ENCODE measurements at regions not wholly inside any gene's neighbourhood (a gene's known extent, or its start where the extent isn't known, plus 50 kb on each side); places are given as distances from the start of the nearest gene placed in this dataset.

GRCh38 chr20:12893653-12894052, 115.1 kb upstream of the SPTLC3 start:
- no peak for DNase-seq (ENCODE audit: extremely low read depth, low read depth)
- no peak overlapping the region for H3K4me3 ChIP-seq (replicated peaks; ENCODE audit: low read depth, low read length)
- TF ChIP-seq, protein P1, sequence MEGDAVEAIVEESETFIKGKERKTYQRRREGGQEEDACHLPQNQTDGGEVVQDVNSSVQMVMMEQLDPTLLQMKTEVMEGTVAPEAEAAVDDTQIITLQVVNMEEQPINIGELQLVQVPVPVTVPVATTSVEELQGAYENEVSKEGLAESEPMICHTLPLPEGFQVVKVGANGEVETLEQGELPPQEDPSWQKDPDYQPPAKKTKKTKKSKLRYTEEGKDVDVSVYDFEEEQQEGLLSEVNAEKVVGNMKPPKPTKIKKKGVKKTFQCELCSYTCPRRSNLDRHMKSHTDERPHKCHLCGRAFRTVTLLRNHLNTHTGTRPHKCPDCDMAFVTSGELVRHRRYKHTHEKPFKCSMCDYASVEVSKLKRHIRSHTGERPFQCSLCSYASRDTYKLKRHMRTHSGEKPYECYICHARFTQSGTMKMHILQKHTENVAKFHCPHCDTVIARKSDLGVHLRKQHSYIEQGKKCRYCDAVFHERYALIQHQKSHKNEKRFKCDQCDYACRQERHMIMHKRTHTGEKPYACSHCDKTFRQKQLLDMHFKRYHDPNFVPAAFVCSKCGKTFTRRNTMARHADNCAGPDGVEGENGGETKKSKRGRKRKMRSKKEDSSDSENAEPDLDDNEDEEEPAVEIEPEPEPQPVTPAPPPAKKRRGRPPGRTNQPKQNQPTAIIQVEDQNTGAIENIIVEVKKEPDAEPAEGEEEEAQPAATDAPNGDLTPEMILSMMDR (IDR thresholded peaks at IDR 0.05; ENCODE audit: low read depth, low read length, missing control alignments), result no peak

GRCh38 chr20:12894089-12894488, 114.7 kb upstream of the SPTLC3 start:
- H3K4me3 ChIP-seq (replicated peaks; ENCODE audit: low read depth, low read length), result no peak overlapping the region
- TF ChIP-seq, protein P1 (IDR thresholded peaks at IDR 0.05; ENCODE audit: low read depth, low read length, missing control alignments), result no peak
- DNase-seq (ENCODE audit: extremely low read depth, low read depth), result no peak

DNA sequence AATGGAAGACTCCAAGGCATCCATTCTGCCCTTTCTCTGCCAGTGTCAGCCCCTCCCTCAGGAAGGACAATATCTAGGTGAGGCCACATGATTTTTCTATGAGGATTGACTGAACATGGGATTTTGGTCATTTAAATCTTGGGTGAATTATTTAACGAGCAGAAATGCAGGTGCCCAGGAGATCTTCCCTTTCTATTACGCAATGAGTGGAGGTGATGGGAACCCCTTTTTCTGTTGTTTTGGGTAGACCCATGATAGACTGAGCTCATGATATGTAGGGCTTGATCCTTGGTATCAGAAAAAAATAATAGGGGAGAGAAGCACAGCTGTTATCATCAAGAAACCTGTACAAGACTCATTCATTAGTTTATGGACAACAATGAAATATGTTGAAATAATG, 112.6 kb upstream of the SPTLC3 start:
- no peak overlapping the region for H3K4me3 ChIP-seq (replicated peaks; ENCODE audit: low read depth, low read length)
- TF ChIP-seq, protein P1 (IDR thresholded peaks at IDR 0.05; ENCODE audit: low read depth, low read length, missing control alignments), result no peak
- DNase-seq (ENCODE audit: extremely low read depth, low read depth), result no peak

- TF ChIP-seq, protein P1 (IDR thresholded peaks at IDR 0.05; ENCODE audit: low read depth, low read length, missing control alignments), result no peak
- H3K4me3 ChIP-seq (replicated peaks; ENCODE audit: low read depth, low read length), result no peak overlapping the region
- no peak for DNase-seq (ENCODE audit: extremely low read depth, low read depth)
These were observed 105.8 kb upstream of the SPTLC3 start for GRCh38 chr20:12902992-12903391.

DNA sequence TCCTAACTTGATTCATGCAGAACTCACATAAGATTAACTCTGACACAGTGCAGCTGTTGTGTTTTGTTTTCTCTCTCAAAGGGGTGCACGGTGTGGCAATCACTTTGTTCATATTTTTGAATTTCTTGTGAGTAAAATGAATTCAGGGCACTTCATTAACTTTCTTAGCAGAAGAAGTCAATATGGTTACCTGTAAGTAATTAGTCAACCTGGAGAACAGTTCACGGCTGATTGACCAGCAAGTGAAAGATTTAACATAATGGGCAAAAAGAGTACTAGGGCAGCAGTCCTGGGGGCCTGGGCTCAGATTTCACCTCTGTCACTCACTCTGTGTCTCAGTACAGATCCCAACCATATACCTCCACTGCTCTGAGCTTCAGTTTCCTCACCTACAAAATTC, 102.4 kb upstream of the SPTLC3 start:
- DNase-seq (ENCODE audit: extremely low read depth, low read depth), result no peak
- H3K4me3 ChIP-seq (replicated peaks; ENCODE audit: low read depth, low read length), result no peak overlapping the region
- TF ChIP-seq, protein P1 (IDR thresholded peaks at IDR 0.05; ENCODE audit: low read depth, low read length, missing control alignments), result no peak

DNA sequence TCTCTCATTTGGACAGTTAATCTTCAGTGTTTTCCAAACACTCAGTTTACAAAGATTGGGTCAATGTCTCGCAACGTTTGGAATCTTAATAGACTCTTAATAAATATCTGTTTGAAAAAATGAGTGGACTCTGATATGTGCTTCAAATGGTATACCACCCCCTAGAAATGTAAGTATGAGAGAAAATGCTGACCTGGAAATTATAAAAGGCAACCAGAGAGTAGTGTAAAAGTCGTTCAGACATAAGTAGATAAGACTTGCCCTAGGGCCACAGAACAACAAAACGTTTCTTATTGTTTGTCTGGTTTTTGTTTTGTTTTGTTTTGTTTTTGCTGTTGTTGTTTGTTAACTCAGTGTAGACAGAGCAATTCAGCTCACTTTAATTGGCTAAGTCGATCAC, 97.4 kb upstream of the SPTLC3 start:
- no peak overlapping the region for H3K4me3 ChIP-seq (replicated peaks; ENCODE audit: low read depth, low read length)
- TF ChIP-seq, protein P1 (IDR thresholded peaks at IDR 0.05; ENCODE audit: low read depth, low read length, missing control alignments), result no peak
- DNase-seq (ENCODE audit: extremely low read depth, low read depth), result no peak

DNA sequence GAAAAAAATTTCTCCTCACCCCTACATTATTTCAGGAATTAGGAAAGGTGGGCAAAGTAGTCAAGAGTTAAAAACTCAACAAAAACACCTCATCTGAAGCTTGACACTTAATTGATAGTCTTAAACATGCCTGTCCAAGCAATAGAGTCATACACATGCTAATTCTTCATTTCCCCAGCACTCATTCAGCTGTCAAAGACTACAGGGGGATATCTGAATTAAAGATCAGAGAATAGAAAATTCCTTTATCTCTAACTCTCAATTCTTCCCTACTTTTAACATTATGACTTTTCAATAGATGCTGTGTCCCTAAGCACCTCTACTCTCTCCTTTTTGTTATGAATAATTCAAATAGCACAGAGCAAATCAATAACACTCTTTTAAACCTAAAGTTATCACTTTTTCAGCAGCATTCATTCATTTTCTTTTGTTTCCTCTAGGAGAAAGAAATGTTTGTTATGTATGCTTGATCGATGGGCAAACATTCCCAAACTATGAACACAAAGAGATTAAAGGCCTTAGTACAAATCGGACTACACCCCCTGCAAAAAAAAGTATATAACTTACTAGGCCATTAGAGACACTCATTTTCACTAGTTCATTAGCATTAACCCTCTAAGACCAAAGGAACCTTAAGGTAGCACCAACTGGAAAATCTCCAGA, 94.9 kb upstream of the SPTLC3 start:
- TF ChIP-seq, protein P1 (IDR thresholded peaks at IDR 0.05; ENCODE audit: low read depth, low read length, missing control alignments), result no peak
- DNase-seq (ENCODE audit: extremely low read depth, low read depth), result no peak
- no peak overlapping the region for H3K4me3 ChIP-seq (replicated peaks; ENCODE audit: low read depth, low read length)
